OCI-LY3 (cell line): ENCODE measurements at regions not wholly inside any gene's neighbourhood (a gene's known extent, or its start where the extent isn't known, plus 50 kb on each side); places are given as distances from the start of the nearest gene placed in this dataset.
"Not testable (repeated sequence)": the region's sequence is repeated elsewhere in the genome, so short reads cannot be mapped to it uniquely, and the experiment has no call there.

Experiments used
- H2AFZ ChIP-seq: fragments of 200-600, 300-600 bp; shearing (Covaris generic); 2 replicates; pipeline ENCODE4 v1.6.0; 2014; ENCODE audit warnings: antibody characterized with exemption, low read depth, low read length
- H3K27ac ChIP-seq: fragments of 200-600, 300-600 bp; sonication (generic); 2 replicates; pipeline ENCODE4 v1.5.1; 2014; ENCODE audit warnings: mild to moderate bottlenecking, low read length, moderate library complexity, mixed read lengths
- H3K27me3 ChIP-seq: fragments of 200-600, 300-600 bp; sonication (generic); 2 replicates; pipeline ENCODE4 v1.6.1; 2014; ENCODE audit warnings: low read depth, low read length, mixed read lengths
- H3K36me3 ChIP-seq: fragments of 200-600, 300-600 bp; sonication (generic); replicated peaks from 2 replicates; pipeline ENCODE3; 2014; ENCODE audit warnings: low read depth, low read length, mixed read lengths
- H3K4me1 ChIP-seq: fragments of 300-600, 200-600 bp; sonication (generic); 2 replicates; pipeline ENCODE4 v1.6.1; 2014; ENCODE audit warnings: low read length, mixed read lengths
- H3K4me2 ChIP-seq: fragments of 200-600, 300-600 bp; sonication (generic); 2 replicates; pipeline ENCODE4 v1.6.1; 2014; ENCODE audit warnings: low read length, mixed read lengths
- H3K4me3 ChIP-seq: fragments of 300-600, 200-600 bp; sonication (generic); 2 replicates; pipeline ENCODE4 v1.5.1; 2014; ENCODE audit warnings: antibody characterized with exemption, mild to moderate bottlenecking, low read length, moderate library complexity
- H3K79me2 ChIP-seq: fragments of 300-600, 200-600 bp; shearing (Covaris generic); 2 replicates; pipeline ENCODE4 v1.6.1; 2014; ENCODE audit warnings: mild to moderate bottlenecking, low read length, mixed read lengths
- H3K9ac ChIP-seq: fragments of 300-600, 200-600 bp; shearing (Covaris generic); 2 replicates; pipeline ENCODE4 v1.6.0; 2014; ENCODE audit warnings: mild to moderate bottlenecking, low read length, moderate library complexity
- H3K9me3 ChIP-seq: fragments of 200-600, 300-600 bp; shearing (Covaris generic); 2 replicates; pipeline ENCODE4 v1.6.1; 2014; ENCODE audit warnings: low read length, mixed read lengths; ENCODE audit not compliant: insufficient read depth
- H4K20me1 ChIP-seq: fragments of 200-600, 300-600 bp; sonication (generic); 2 replicates; pipeline ENCODE4 v1.6.1; 2016; ENCODE audit warnings: low read length, mixed read lengths; ENCODE audit not compliant: insufficient read depth
- CTCF ChIP-seq: fragments of 200-600, 300-600 bp; sonication (generic); IDR thresholded peaks from 2 replicates; pipeline ENCODE4 v1.5.1; 2014; ENCODE audit warnings: antibody characterized with exemption, low read length, low read depth
- EZH2phosphoT487 ChIP-seq: fragments of 200-600 bp; shearing (Covaris generic); IDR thresholded peaks from 2 replicates; pipeline ENCODE4 v1.6.1; 2018; ENCODE audit warnings: antibody characterized with exemption, mixed run types, low read depth

- Histone ChIP-seq H3K27me3 (no peaks in the 10 kb centered on the region), H4K20me1 (no peaks in the 10 kb centered on the region), H3K9ac (no peak overlapping the region), H2AFZ (no peak overlapping the region), H3K36me3 (no peaks in the 10 kb centered on the region), H3K4me2 (no peak overlapping the region), H3K27ac (no peak overlapping the region), H3K79me2 (no peaks in the 10 kb centered on the region), H3K4me3 (no peak overlapping the region), H3K4me1 (no peaks in the 10 kb centered on the region), H3K9me3 (no peaks in the 10 kb centered on the region)
- TF ChIP-seq EZH2phosphoT487 = no peak
Measured at GRCh38 chr4:45284400-45285085, 558.2 kb upstream of the GNPDA2 start.

- Histone ChIP-seq H4K20me1 (no peaks in the 10 kb centered on the region), H3K9ac (no peak overlapping the region), H3K27ac (no peak overlapping the region), H3K79me2 (no peaks in the 10 kb centered on the region), H3K9me3 (no peaks in the 10 kb centered on the region), H3K4me2 (no peak overlapping the region), H3K36me3 (no peaks in the 10 kb centered on the region), H2AFZ (no peak overlapping the region), H3K27me3 (no peaks in the 10 kb centered on the region), H3K4me3 (no peak overlapping the region), H3K4me1 (no peaks in the 10 kb centered on the region)
- TF ChIP-seq EZH2phosphoT487 (no peak), CTCF (no peak)
Measured at GRCh38 chr4:45283352-45283751, 557.0 kb upstream of the GNPDA2 start.

GRCh38 chr4:45280121-45280520 lies 553.8 kb upstream of the GNPDA2 start:
- H3K4me2 ChIP-seq = no peak overlapping the region
- H2AFZ ChIP-seq = no peak overlapping the region
- no peak overlapping the region for H3K4me3 ChIP-seq
- no peak for TF ChIP-seq CTCF
- TF ChIP-seq EZH2phosphoT487 = no peak
- H3K36me3 ChIP-seq = no peaks in the 10 kb centered on the region
- no peak overlapping the region for H3K9ac ChIP-seq
- no peaks in the 10 kb centered on the region for H3K9me3 ChIP-seq
- H3K27me3 ChIP-seq = no peaks in the 10 kb centered on the region
- no peaks in the 10 kb centered on the region for H3K79me2 ChIP-seq
- H3K27ac ChIP-seq = no peak overlapping the region
- H3K4me1 ChIP-seq = no peaks in the 10 kb centered on the region
- no peaks in the 10 kb centered on the region for H4K20me1 ChIP-seq

- H3K27ac ChIP-seq = no peak overlapping the region
- no peaks in the 10 kb centered on the region for H3K36me3 ChIP-seq
- no peaks in the 10 kb centered on the region for H3K4me1 ChIP-seq
- no peak overlapping the region for H3K4me3 ChIP-seq
- no peaks in the 10 kb centered on the region for H3K9me3 ChIP-seq
- no peaks in the 10 kb centered on the region for H4K20me1 ChIP-seq
- TF ChIP-seq CTCF (no peak), EZH2phosphoT487 (no peak)
- H2AFZ ChIP-seq = no peak overlapping the region
- no peak overlapping the region for H3K9ac ChIP-seq
- H3K79me2 ChIP-seq = no peaks in the 10 kb centered on the region
- H3K4me2 ChIP-seq = no peak overlapping the region
- H3K27me3 ChIP-seq = no peaks in the 10 kb centered on the region
Measured at GRCh38 chr4:45275862-45276261, 549.5 kb upstream of the GNPDA2 start.

GRCh38 chr4:45248106-45248505 lies 521.8 kb upstream of the GNPDA2 start:
- not testable (repeated sequence) for H3K4me3 ChIP-seq, H3K9me3 ChIP-seq, H3K4me2 ChIP-seq, H3K4me1 ChIP-seq, H3K9ac ChIP-seq, H4K20me1 ChIP-seq, H3K79me2 ChIP-seq, H2AFZ ChIP-seq, H3K27ac ChIP-seq, H3K36me3 ChIP-seq, H3K27me3 ChIP-seq
